OCI-LY3 (cell line): ENCODE measurements at regions not wholly inside any gene's neighbourhood (a gene's known extent, or its start where the extent isn't known, plus 50 kb on each side); places are given as distances from the start of the nearest gene placed in this dataset.

Experiments used
- CTCF ChIP-seq: fragments of 200-600, 300-600 bp; sonication (generic); IDR thresholded peaks from 2 replicates; pipeline ENCODE4 v1.5.1; 2014; ENCODE audit warnings: antibody characterized with exemption, low read length, low read depth
- EZH2phosphoT487 ChIP-seq: fragments of 200-600 bp; shearing (Covaris generic); IDR thresholded peaks from 2 replicates; pipeline ENCODE4 v1.6.1; 2018; ENCODE audit warnings: antibody characterized with exemption, mixed run types, low read depth

GRCh38 chr4:17313194-17313593 is 198.7 kb downstream of the QDPR start:
- no peak for TF ChIP-seq CTCF
- no peak for TF ChIP-seq EZH2phosphoT487
